ENCODE measurements at regions not wholly inside any gene's neighbourhood (a gene's known extent, or its start where the extent isn't known, plus 50 kb on each side); places are given as distances from the start of the nearest gene placed in this dataset.
"Not testable (repeated sequence)": the region's sequence is repeated elsewhere in the genome, so short reads cannot be mapped to it uniquely, and the experiment has no call there.

DNA sequence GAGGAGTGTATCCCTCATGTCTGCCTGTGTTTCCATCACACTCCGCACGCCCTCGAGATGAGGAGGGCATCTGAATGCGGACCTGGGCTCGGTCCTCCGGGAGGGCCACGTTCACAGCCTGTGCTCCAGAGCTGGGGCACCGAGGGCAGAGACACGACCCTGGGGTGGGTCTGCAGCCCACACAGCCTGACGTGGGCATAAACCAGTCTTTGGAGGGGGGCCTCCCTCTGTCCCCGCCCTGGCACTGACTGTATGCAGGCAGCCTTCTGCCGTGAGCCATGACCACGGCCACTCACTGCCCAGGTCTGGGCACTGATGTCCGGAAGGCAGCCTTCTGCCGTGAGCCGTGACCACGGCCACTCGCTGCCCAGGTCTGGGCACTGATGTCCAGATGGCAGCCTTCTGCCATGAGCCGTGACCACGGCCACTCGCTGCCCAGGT is 1425.1 kb downstream of the BRD1 start:
- H3K4me3 ChIP-seq: no peak overlapping the region
- H3K9me3 ChIP-seq: no peaks in the 10 kb centered on the region
- H3K4me1 ChIP-seq: no peaks in the 10 kb centered on the region
- H3K36me3 ChIP-seq: no peaks in the 10 kb centered on the region
- DNase-seq (ENCODE audit: low spot score): peak; percentile 36
- H3K27me3 ChIP-seq: no peaks in the 10 kb centered on the region
- TF ChIP-seq, protein P1, sequence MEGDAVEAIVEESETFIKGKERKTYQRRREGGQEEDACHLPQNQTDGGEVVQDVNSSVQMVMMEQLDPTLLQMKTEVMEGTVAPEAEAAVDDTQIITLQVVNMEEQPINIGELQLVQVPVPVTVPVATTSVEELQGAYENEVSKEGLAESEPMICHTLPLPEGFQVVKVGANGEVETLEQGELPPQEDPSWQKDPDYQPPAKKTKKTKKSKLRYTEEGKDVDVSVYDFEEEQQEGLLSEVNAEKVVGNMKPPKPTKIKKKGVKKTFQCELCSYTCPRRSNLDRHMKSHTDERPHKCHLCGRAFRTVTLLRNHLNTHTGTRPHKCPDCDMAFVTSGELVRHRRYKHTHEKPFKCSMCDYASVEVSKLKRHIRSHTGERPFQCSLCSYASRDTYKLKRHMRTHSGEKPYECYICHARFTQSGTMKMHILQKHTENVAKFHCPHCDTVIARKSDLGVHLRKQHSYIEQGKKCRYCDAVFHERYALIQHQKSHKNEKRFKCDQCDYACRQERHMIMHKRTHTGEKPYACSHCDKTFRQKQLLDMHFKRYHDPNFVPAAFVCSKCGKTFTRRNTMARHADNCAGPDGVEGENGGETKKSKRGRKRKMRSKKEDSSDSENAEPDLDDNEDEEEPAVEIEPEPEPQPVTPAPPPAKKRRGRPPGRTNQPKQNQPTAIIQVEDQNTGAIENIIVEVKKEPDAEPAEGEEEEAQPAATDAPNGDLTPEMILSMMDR (IDR thresholded peaks at IDR 0.05): no peak
- H3K27ac ChIP-seq: no peak overlapping the region

DNA sequence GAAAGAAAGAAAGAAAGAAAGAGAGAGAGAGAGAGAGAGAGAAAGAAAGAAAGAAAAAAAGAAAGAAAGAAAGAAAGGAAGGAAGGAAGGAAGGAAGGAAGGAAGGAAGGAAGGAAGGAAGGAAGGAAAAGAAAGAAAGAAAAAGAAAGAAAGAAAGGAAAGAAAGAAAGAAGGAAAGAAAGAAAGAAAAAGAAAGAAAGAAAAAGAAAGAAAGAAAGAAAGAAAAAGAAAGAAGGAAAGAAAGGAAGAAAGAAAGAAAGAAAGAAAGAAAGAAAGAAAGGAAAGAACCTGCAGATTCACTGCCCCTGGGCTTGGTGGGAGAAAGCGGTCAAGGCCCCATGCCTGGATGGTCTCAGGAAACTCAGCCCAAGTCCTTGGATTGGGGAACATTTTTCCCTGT is 1426.2 kb downstream of the BRD1 start:
- H3K27ac ChIP-seq; H3K4me3 ChIP-seq; H3K27me3 ChIP-seq; DNase-seq (ENCODE audit: low spot score); H3K9me3 ChIP-seq; H3K4me1 ChIP-seq; H3K36me3 ChIP-seq: not testable (repeated sequence)

DNA sequence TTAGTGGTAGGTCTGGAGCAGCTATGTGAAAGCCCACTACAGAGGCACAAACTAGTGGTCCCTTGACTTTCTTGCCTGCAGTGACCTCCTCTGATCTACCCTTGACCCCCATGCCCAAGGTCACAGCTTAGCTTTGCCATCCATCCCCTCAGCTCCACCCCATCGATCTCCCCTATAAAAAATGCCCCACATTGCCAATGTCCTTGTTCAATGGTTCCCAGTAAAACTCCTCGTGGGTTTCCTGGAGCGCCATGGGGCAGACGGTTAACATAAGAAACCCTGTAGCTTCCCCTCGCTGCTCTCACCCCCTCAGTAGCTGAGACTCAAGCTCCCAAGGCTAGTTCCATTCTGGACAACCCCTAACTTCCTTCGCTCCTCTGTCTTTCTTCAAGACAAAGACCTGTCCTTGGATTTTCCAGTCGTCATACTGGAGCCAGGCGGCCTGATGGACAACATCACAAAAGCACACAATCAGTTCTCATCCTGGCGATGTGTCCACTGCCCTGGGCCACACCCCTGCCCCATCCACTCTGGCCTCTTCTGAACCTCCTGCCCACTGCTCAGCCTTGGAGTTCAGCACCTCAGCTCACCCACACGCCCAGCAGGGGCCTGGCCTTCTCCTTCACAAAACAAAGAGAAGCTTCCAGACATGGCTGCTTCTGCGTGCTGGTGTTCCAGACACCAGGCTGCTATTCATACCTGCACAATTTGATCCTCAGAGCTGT is 1429.3 kb downstream of the BRD1 start:
- DNase-seq (ENCODE audit: low spot score): peak; percentile 38
- Histone ChIP-seq H3K27ac (no peak overlapping the region), H3K4me3 (no peak overlapping the region), H3K9me3 (no peaks in the 10 kb centered on the region), H3K4me1 (no peaks in the 10 kb centered on the region), H3K36me3 (no peaks in the 10 kb centered on the region), H3K27me3 (no peaks in the 10 kb centered on the region)
- TF ChIP-seq, protein P1 (IDR thresholded peaks at IDR 0.05): no peak

DNA sequence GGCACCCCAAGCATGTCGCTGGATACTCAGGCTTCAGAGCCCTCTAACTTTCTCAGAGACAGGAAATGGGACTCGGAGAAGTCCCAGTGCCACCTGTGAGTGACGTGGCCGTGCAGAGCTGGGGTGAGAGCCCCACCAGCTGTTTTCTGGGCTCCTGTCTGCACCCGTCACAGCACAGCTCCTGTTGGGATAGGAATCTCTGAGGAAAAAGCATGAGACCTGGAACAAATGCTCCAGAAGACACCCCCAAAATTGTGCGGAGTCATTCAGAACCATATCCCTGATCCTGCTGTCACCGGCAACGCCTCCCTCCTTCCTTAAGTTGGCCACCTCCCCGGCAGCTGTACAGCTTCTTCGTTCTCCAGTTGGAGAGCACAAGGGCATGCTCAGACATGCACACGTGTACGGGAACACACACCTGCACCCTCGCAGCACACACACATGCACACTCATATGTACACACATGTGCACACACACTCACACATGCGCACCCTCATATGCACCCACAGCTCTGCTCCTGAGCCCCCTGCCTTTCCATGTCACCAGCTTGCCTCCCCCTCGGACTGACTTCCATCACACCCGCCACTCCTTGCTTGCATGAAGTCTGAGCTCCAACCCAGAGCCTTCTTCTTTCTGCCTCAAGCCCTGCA is 1430.0 kb downstream of the BRD1 start:
- Histone ChIP-seq H3K9me3 (no peaks in the 10 kb centered on the region), H3K4me3 (no peak overlapping the region), H3K4me1 (no peaks in the 10 kb centered on the region), H3K27ac (no peak overlapping the region), H3K27me3 (no peaks in the 10 kb centered on the region), H3K36me3 (no peaks in the 10 kb centered on the region)
- peak; percentile 2 for DNase-seq (ENCODE audit: low spot score)
- TF ChIP-seq, protein P1 (IDR thresholded peaks at IDR 0.05): no peak

DNA sequence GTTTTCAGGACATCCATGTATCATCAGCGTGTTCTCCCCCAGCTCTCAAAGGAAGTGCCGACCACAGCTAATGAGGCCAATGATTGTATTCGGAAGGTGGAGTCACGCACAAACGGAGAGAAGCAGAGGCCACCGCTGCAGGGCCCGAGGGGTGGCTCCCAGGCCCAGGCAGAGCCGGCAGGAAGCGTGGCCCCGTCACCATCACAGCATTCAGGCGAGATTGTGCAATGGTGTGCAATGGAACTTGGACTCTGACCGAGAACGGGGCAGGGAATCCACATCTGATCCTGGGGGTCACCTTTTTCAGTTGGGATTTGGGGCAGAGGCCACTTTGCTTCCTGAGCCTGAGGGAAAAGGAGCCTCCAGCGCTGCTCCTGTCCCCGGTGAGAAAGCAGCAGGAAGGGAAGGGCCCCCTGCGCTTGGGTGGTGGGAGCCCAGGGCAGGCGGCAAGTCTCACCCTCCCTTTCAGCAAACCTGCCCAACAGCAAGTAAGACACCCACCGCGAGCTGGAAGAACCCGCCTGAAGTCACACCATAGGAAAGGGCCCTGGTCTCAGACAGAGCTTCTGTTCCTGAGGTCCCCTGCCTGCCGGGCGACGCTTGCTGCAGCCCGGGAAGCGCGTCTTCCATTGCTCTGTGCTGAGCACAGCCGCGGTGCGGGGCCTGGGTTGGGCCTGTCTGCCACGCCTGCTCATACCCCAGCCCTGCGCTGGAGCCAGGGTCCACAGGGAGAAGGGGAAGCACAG is 1430.7 kb downstream of the BRD1 start:
- Histone ChIP-seq H3K4me1 (no peaks in the 10 kb centered on the region), H3K36me3 (no peaks in the 10 kb centered on the region), H3K9me3 (no peaks in the 10 kb centered on the region), H3K4me3 (no peak overlapping the region), H3K27me3 (no peaks in the 10 kb centered on the region), H3K27ac (no peak overlapping the region)
- peak; percentile 40 for DNase-seq (ENCODE audit: low spot score)
- TF ChIP-seq, protein P1 (IDR thresholded peaks at IDR 0.05): no peak

DNA sequence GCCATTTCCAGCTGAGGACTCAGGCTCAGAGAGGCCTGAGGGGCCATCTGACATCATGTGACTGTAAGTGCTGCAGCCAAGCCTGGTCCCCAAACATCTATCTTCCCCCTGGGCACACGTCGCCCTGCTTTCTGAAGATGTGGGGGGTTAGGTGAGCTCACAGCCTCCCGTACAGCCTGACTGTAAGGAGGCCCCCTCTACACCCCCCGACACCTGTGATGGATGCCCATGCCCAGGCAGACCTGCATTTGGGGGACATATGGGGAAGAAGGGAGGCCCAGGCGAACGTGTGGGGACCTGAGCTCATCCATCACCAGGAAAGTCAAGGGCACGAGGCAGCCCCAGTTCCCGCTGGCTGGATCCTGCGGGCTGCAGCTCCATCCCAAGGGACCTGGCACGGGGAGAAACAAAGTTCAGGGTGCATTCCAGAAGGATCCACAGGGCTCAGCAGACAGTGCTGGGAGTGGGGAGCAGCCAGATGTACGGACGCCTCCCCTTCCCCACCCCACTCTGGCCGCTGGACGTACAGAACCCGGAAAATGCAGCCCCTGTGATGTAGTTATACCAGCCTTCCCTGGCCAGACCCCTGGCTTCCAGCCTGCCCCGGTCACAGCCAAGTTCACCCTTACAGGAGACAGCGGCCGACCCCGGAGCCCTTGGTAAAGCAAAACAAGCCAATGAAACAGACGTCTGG is 1431.4 kb downstream of the BRD1 start:
- TF ChIP-seq, protein P1 (IDR thresholded peaks at IDR 0.05): no peak
- H3K27me3 ChIP-seq: no peaks in the 10 kb centered on the region
- H3K4me1 ChIP-seq: no peaks in the 10 kb centered on the region
- DNase-seq (ENCODE audit: low spot score): peak; percentile 34
- no peak overlapping the region for H3K27ac ChIP-seq
- no peaks in the 10 kb centered on the region for H3K9me3 ChIP-seq
- no peaks in the 10 kb centered on the region for H3K36me3 ChIP-seq
- H3K4me3 ChIP-seq: no peak overlapping the region

All from right atrium auricular region (tissue), 2 donors.